HG02798 (cell line): ENCODE measurements at regions not wholly inside any gene's neighbourhood (a gene's known extent, or its start where the extent isn't known, plus 50 kb on each side); places are given as distances from the start of the nearest gene placed in this dataset.
A peak's percentile ranks its signal among the peaks of the same experiment; 100 is the strongest.

ENCODE experiments used
- ATAC-seq: cut with Tn5 transposase; IDR thresholded peaks from one replicate; pipeline ENCODE4 v1.9.1; 2021; ENCODE audit warnings: mild to moderate bottlenecking; ENCODE audit not compliant: unreplicated experiment, poor library complexity

DNA sequence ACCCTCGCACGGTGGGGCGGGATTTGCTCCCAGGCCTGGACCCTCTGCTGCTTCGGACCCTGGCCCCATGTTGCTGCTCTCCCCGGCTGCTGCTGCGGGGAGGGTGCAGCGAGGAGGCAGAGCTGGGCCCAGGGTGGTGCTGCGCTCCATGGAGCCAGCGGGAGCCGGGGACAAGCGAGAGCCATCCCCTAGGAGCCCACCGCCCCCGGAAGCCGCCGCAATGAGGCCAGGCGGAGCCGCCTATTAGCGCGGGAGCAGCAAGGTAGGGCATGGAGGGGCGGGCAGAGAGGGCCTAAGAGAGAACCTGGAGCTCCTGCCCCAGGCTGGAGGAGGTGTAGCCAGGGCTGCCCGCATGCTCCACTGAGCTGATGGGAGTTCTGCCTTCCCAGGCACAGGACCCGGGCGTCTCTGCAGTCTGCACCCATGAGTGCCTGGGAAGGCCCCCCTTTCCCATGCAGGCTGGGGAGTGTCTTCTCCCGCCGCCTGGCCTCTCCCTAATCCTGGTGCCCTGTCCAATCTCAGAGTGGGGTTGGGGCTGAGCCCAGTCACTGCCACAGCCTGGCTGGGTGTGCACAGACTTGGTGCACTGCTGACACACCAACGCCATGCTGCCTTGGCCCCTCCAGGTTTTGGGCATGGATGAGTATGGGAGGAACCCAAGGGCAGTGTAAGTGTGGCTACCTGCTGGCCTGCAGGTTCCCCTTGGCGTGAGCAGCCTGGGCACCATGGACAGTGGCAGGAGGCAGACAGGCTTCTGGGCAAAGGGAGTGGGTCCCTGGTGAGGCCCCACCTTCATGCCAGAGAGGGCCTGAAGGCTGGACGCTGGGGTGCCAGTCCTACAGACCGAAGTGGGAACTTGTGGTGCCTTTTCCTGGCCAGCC lies 360.6 kb upstream of the MAP3K7 start:
- no peak for ATAC-seq

DNA sequence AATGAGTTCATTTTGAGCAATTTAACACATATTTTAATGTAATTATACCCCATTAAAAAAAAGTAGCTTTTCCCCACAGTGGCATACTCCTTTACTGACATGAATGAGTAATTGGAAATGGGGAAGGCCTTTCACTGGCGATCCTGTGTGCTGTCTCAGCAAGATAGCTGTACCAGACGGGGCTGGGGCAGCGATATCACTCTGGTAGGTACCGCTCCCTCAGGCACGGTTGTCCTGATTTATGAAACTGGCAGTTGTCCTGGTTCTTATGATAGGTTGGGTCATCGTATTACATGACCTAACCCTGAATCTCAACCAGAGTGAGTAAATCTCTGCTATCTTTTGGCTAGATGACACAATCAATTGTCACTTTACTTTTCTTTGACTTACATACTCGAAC lies 355.0 kb upstream of the MAP3K7 start:
- no peak for ATAC-seq

DNA sequence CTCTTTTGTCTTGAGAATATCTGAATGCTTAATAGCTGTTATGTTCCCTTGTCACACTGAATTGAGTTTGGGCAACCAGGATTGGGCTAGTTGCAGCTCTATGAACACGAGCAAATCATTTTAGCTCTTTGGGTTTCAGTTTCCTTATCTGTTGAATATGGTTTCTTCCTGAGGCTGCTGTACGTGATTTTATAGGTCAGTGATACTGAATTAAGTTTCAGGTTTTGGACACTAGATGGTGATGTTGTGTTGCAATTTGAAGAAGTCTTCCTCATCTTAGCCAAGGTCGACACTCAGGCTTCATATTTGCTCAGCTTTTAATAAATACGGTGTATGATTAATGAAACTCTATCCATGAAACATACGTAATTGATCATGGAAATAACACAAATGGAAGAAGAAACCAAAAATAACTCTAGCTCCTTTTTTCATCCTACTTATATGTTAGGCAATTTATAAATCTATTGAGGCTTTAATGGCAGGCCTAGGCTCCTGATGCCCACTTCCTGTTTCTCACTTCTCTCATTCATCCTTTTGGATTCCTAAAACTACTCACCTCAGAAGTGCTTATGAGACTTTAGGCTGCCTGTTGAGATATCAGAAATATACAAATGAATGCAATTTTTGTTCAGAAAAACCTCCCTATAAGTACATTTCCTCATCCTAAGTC lies 354.1 kb upstream of the MAP3K7 start:
- peak; percentile 98 for ATAC-seq

DNA sequence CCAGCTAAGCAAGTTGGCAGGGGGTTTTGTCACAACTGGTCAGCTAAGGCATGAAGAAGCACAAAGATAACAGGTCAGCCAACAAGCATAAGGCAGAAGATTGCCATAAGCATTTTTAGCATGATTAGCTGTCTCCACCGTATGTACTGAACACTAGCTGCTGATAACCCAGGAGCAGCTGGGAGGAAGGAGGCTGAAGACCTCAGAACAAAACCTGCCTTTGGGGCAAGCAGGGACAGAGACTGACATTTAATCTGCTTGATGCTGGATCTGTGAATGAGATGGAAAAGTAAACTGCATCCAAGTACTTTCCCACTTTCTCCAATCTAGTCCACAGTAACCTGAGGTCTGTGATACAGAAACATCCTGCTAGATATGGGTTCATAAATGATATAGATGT lies 353.0 kb upstream of the MAP3K7 start:
- ATAC-seq, result no peak

DNA sequence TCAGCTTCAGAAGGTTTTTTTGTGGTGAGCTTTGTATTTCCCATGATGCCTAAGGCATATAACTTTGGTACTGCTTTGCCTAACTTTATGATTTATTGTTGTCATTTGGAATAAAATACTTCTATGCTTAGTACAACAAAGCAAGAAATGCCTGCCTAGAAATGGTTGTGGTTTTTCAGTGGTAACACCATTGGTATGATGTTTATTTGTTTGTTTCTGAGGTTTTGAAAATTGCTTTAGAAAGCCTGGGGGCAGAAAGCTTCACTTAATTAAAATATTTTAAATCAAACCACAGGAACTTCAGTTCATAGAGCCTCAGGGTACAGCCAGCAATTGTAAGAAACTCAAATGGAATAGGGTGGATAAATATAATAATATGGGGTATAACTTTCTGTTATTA lies 351.2 kb upstream of the MAP3K7 start:
- no peak for ATAC-seq

DNA sequence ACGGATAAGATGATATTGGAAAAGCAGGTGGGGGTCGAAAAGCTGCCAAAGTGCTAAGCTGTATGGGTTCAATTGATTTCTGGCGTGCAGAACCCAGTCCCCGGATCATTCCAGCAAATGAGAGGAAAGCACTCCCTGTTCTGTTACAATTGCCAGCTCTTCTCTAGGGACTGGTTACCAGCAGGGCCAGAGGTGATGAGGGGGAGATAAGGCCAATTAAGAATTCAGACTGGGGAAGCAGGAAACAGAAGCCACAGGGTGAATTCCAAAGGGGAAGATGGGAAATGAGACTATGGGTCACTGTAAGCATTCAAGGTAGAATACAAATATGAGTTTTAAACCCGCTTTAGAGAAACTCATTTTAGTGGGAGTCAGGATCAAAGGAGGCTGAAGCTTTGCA lies 349.4 kb upstream of the MAP3K7 start:
- ATAC-seq, result no peak

DNA sequence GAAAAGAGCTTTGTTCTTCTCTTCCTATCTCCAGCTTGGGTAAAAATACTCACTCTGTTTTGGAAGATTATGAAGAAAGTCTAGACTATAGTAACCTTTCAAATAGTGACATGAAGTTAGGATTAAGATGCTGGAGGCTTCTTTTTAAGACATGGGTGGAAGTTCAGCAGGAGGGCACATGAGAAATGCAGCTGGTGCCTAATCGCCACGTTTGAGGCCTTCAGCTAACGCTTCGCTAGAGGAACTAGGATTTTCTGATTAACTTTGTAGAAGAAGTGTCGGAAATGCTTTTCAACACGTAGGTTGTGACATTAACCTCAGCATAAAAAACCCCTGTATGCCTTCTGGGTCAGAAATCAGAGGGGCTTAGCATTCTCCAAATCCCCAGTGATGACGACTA lies 348.1 kb upstream of the MAP3K7 start:
- no peak for ATAC-seq

DNA sequence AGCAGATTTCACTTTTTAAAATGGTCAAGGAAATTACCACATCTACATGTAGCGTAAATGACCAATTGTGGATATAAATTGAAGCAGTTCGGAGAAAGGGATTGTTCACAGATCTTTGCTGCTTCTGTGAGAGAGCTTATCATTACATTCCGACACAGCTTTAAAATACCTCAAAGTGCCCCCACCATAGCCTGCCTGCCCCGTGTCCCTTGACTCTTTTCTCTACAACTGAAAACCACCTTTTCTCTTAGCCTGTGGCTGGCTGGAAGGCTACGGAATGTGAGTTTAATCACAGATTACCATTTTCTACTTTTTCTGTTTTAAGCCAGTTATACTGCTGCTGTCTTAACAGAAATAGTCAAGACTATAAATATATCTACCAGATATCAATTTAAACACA lies 347.2 kb upstream of the MAP3K7 start:
- ATAC-seq, result no peak

DNA sequence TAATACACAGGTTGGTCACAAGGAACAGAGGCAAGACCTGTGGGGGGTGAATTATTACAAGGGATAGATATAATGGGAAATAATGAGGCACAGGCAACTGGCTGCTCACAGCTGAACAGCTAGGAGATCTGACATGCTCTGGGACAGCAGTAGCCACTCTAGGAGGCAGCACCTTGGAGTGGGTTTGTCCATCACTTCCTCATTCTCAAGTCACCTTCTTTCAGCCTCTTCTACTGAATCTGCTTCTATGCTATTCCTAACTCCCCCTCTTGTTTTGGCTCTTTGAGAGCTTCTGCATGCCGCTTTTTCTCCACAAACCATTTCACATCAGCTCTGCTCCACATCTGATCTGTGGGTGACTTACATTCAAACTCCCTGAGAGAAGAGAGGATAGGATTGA lies 345.5 kb upstream of the MAP3K7 start:
- no peak for ATAC-seq

DNA sequence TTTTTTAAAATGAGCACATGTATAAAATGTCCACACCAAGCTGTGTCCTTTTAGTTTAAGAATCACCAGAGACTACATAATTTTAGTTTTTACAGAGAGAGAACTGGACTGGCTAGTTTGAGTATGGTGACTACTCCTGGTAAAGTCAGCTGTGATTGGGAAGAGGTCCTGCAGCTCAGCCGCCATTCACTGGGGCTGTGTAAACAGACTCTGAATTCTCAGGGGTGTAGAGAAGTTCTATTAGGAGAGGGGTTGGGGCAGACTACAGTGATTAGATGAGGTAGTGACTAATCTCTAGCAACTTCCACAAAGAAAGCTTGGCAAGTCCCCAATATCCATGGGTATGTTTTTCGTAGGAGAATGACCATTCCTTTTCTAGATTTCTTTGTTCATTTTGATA lies 341.2 kb upstream of the MAP3K7 start:
- no peak for ATAC-seq

DNA sequence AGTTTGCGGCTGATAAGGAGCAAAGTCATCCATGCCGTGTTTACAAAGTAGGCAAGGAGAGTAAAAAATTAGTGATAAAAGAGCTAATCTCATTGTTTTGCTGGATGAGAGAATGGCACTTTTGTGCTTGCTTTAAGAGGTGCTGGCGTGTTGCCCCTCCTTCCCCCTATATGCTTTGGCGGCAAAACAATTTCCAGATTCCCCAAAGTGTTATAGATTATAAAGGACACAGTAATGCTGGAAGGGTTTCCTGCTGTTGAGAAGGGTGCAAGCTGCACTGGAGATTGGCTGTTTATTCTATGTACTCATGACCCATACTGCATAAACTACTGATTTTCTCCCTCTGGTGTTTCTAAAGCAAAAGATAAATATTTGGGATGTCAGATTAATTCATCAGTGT lies 338.9 kb upstream of the MAP3K7 start:
- no peak for ATAC-seq

DNA sequence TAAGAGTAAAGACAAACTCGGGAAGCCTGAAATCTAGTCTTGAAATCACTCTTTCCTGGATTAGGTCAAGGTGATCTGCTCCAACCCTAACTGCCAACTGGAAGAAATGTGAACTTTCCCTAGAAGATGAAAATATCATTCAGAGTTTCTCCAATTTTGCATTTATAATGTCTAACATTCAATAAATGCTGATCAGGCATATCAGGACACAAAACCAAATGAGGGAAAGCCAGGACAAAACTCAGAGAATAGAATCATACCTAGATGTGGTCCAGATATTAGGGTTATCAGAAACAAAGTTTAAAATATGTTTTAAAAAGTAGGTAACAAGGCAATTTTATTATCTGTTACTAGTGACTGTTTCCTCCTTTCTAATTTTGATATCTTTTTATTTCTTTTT lies 335.5 kb upstream of the MAP3K7 start:
- ATAC-seq, result no peak

DNA sequence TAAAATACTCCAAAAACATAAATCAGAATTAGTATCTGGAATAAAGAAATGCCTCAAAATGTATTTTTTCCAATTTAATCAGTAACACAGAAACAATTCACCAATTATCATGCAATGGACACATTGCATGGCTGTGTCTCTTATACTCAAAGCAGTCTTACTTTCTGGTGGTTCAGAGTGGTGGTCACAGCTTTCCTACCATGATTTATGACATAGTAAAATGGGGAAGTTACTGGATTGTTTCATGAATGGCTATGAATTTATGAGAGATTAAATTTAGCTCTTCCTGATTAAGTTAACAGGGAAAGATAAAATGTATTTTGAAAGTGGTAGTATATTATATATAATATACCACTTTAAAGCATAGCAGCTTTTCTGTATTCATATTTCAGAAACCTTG lies 331.5 kb upstream of the MAP3K7 start:
- no peak for ATAC-seq

DNA sequence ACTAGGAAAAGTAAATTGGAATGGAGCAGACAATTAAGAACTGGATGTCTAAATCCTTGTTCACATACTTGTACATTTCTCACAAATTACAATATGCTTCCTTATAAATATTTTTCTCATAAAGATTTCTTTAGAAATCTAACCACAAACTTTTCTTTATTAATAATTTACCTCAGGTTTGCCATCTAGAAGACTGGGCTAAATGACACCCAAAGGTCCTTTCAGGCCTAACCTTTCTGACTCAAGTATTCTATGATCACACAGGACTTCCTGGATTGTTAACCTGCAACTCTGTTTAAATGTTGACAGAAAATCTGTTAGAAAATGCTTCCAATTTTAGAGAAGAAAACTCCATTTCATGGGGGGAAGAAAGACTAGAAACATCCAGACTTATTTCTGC lies 330.5 kb upstream of the MAP3K7 start:
- no peak for ATAC-seq

DNA sequence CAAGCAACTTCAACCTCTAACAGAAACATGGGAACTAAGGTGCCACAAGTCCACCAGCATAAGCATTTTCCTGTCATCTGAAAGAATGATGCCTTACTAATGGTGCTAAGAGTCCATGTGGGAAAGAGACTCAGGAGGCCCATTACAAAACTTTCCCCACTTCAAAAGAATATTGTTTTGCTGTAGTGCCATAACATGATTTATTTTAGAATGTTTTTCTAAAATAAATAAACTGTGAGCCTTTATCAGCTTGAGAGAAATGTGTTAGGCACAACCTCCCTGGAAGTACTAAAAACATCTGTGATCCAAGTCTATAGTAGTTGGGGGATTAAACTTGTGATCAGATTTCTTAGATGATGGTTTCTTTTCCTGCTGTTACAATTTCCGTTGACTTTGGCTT lies 330.1 kb upstream of the MAP3K7 start:
- no peak for ATAC-seq

DNA sequence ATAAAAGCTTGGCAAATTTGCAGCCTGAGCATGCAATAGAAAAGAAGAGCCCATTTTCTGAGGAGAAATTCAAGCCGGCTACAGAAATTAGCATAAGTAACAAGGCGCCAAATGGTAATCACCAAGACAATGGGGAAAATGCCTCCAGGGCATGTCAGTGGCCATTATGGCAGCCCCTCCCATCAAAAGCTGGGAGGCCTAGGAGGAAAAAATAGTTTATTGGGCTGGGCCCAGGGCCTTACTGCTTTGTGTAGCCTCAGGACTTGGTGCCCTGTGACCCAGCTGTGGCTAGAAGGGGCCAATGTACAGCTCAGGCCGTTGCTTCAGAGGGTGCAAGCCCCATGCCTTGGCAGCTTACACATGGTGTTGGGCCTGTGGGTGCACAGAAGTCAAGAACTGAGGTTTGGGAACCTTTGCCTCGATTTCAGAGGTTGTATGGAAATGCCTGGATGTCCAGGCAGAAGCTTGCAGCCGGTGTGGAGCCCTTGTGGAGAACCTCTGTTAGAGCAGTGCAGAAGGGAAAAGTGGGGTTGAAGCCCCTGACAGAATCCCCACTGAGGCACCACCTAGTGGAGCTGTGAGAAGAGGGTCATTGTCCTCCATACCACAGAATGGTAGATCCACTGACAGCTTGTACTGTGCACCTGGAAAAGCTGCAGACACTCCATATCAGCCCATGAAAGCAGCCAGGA lies 328.5 kb upstream of the MAP3K7 start:
- ATAC-seq, result no peak

DNA sequence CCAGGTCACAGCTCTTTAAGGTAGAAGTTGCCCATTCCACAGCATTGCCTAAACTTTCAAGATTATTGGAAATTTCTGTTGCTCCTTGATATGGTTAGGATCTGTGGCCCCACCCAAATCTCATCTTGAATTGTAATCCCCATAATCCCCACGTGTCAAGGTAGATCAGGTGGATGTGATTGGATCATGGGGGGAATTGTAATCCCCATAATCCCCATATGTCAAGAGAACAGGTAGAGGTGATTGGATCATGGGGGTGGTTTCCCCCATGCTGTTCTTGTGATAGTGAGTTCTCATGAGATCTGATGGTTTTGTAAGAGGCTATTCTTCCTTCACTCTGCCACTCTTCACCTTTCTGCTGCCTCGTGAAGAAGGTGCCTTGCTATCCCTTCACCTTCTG lies 327.4 kb upstream of the MAP3K7 start:
- no peak for ATAC-seq

DNA sequence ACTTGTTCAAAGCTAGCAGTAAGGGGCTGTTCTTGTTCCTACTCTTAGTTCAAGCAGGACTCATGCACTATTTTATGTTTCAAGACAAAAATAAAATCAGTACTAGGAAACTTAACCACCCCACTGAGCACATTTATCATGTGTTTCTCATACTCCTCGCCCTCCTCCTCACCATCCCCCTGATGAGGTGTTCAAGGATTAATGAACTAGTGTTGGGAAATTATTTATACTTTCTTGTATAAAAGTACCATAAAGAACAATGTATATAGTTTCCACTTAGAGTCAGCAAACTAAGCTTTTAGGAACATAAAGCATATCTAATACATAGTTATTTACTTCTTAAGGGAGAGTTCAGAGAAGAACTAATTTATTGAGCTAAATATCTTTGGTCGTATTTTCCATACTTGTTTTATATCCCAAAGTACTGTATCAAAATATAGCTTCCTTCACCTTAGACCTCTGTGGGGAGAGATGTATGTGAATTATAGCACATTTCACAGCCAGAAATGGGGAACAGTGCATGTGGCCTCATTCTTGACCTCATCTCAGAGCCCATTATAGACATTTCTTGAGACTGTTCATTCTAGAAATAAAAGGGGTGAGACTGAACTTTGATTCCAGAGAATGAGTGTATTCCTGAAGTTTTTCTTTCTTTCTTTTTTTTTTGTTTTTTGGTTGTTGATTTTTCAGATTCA lies 326.5 kb upstream of the MAP3K7 start:
- ATAC-seq, result no peak

DNA sequence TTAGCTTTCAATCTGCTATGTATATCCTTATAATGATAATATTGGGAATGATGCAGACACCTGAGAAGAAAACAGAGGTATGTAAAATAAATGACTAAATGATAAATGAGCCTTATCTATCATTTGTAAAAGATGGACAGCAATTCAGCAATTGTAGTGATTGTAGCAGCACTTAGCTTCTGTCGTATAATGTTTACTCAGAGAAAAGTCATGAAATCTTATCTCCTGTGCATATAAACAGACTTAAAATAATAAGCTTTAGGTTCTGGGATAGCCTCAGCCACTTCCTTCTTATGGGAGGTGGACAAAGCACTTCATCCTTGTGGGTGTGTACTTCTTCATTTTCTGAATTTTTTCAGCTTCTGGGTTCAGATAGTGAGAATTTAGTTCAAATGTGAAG lies 324.8 kb upstream of the MAP3K7 start:
- no peak for ATAC-seq

DNA sequence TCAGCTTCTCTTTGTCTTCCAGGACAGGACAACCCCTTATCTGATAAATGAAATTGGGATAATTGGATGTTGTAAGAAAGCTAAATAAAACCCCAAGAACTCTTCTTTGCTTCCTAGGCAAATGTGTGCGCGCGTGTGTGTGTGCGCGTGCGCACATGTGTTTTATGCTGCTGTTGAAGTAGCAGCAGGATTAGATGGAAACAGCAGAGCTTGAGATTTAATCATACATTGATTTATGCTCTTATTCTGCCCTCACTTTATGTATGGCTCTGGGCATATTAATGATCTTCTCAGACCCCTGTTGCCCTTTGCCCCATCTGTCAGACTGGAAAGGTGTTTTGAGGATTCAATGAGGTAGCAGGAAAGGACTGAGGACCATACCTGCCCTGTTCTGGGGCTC lies 324.0 kb upstream of the MAP3K7 start:
- ATAC-seq, result no peak
